GM18526 (cell line): ENCODE measurements at regions not wholly inside any gene's neighbourhood (a gene's known extent, or its start where the extent isn't known, plus 50 kb on each side); places are given as distances from the start of the nearest gene placed in this dataset.

Experiments
- POLR2A ChIP-seq: IDR thresholded peaks from 3 replicates; pipeline ENCODE4 v1.6.1; 2011; ENCODE audit not compliant: insufficient read length; ENCODE audit errors: extremely low read depth

- no peak for TF ChIP-seq POLR2A
These were observed 1454.1 kb downstream of the UQCRFS1 start for GRCh38 chr19:27758626-27759505.

GRCh38 chr19:27754700-27755099 lies 1458.3 kb downstream of the UQCRFS1 start:
- no peak for TF ChIP-seq POLR2A

- TF ChIP-seq POLR2A, result no peak
These were observed 1459.3 kb downstream of the UQCRFS1 start for GRCh38 chr19:27753622-27754021.

- TF ChIP-seq POLR2A, result no peak
These were observed 1460.3 kb downstream of the UQCRFS1 start for GRCh38 chr19:27752530-27753184.

GRCh38 chr19:27751044-27751391 lies 1461.9 kb downstream of the UQCRFS1 start:
- TF ChIP-seq POLR2A, result no peak

GRCh38 chr19:27750391-27751043 lies 1462.4 kb downstream of the UQCRFS1 start:
- TF ChIP-seq POLR2A, result no peak

- no peak for TF ChIP-seq POLR2A
These were observed 1464.3 kb downstream of the UQCRFS1 start for GRCh38 chr19:27748551-27749152.

- TF ChIP-seq POLR2A, result no peak
These were observed 1466.1 kb downstream of the UQCRFS1 start for GRCh38 chr19:27746691-27747380.

- no peak for TF ChIP-seq POLR2A
These were observed 1466.9 kb downstream of the UQCRFS1 start for GRCh38 chr19:27745978-27746542.

- TF ChIP-seq POLR2A, result no peak
These were observed 1467.8 kb downstream of the UQCRFS1 start for GRCh38 chr19:27744926-27745768.

- no peak for TF ChIP-seq POLR2A
These were observed 1470.9 kb downstream of the UQCRFS1 start for GRCh38 chr19:27742041-27742440.

GRCh38 chr19:27741236-27741635 lies 1471.7 kb downstream of the UQCRFS1 start:
- TF ChIP-seq POLR2A, result no peak

- TF ChIP-seq POLR2A, result no peak
These were observed 1472.6 kb downstream of the UQCRFS1 start for GRCh38 chr19:27740396-27740795.

GRCh38 chr19:27738569-27739193 lies 1474.3 kb downstream of the UQCRFS1 start:
- TF ChIP-seq POLR2A, result no peak

- no peak for TF ChIP-seq POLR2A
These were observed 1476.7 kb downstream of the UQCRFS1 start for GRCh38 chr19:27736225-27736624.
